ENCODE measurements at regions not wholly inside any gene's neighbourhood (a gene's known extent, or its start where the extent isn't known, plus 50 kb on each side); places are given as distances from the start of the nearest gene placed in this dataset.

DNA sequence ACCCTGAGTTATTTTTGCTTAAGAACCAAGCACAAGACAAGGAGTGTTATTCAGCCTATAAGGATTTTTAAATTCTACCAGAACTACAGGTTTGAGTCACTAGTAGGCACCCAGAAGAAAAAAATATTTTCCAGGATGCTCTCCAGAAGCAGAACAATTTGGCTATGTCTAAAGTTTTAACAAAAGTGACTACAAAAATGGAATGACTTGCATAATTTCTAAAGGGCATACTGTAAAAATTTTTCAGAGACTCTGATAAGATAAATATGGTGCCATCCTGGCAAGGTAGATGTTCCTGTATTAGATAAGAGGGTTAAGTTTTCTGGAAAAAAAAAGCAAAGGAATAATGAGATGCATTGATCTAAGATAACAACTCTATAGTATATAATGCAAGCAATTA lies 68.6 kb upstream of the FAM9A start:
- DNase-seq (ENCODE audit: low read depth in 2 of 2), result no peak

- DNase-seq (ENCODE audit: low read depth in 2 of 2), result no peak
Observed at GRCh38 chrX:8868906-8869305, 67.7 kb upstream of the FAM9A start.

DNA sequence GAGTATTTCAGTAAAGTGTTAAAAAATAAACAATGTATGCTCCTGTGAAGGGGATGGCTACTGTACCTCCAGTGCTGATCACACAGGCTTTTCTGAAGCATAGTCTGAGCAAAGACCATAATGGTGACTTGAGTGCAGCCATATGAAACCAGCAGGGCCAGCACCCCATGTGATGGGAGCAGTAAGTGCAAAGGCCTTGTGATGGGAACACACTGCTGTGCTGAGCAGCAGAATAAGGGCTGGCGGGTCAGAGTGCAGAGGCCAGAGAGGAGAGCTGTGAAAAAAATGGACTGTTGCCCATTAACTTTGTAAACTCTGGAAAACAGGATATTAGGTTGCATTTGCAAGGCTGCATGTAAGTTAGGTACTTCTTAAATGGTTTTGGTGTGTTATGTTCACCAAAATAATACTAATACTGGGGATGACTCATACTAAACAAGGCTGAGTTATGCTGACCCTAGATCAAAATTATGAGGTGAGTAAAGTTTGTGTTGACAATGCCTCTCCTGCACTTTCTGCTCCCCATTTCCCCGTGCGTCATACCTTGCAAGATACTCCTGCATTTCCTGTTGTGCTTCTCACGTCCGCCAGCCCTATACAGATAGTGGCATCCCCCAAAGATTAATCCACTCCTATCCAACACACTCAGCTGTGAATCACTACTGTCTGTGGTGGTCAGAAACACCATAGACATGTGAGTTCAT lies 67.0 kb upstream of the FAM9A start:
- peak; percentile 72 to 74 for DNase-seq (ENCODE audit: low read depth in 2 of 2)

- no peak for DNase-seq (ENCODE audit: low read depth in 2 of 2)
Observed at GRCh38 chrX:8867406-8867805, 66.2 kb upstream of the FAM9A start.

DNA sequence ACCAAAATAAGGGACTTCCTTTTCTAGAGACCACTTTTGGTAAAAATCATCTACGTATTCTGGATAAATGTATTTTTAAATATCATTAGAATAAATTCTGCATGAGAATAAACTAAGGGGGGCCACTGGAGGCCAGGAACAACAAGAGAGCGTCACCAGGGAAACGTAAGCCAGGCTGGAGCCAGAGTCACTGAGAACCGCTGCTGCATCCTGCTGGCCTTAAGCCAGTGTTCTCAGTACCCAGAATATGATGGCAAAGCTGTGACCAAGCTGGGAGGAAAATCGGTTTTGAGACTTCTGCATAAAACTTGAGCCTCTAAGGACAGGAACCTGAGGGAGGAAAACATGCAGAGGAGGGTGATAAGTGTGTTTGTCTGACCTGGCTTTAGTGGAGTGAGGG lies 63.0 kb upstream of the FAM9A start:
- DNase-seq (ENCODE audit: low read depth in 2 of 2), result no peak

DNA sequence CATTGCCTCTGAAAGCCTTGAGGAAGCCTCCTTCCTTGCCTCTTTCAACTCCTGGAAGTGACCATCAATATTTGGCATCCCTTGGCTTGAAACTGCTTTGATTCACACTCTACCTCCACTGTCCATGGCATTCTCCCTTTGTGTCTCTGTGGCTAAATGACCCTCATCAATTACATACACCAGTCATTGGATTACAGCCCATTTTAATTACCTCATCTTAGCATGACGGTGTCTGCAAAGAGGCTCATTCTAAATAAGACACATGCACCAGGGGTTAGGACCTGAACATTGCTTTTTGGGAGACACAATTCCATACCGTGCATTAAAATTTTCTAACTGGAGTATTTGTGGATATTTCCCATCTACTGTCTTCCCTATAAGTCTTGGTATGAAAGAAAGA lies 60.7 kb upstream of the FAM9A start:
- DNase-seq (ENCODE audit: low read depth in 2 of 2), result no peak

DNA sequence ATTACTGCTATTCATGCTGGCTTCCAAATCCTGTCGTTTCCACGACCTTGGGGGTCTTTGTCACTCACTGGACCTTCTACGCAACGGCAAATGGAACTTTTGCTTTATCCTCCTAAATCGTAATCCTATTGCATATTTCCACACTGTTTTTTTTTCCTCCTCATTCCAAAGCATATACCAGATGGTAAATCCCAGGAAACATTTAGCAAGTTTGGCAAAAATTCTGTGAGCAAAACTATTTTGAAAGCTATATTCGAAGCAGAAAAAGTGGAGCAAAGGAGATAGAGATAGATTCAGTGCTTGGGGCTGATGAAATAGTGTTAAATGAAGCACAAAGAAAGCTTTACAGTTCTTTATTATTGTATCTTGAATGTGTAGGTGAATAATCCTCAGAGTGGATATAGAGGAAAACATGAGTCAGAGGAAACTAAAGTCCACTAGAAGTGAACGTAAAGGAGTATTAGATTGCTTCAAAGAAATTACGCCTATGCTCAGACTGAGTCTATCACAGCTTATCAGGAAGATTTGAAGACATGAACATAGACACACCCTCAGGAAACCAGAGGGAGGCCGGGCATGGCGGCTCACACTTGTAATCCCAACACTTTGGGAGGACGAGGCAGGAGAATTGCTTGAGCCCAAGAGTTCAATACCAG lies 50.2 kb upstream of the FAM9A start:
- DNase-seq (ENCODE audit: low read depth in 2 of 2), result no peak

Measured in fibroblast of skin of left quadriceps (primary cell).